Stimulated activated CD4-positive, alpha-beta T cell treated with anti-CD3 and anti-CD28 coated beads, Interleukin-1b, Interleukin-23, amount 100 ng/mL, for 4 hours (primary cell): ENCODE measurements at regions not wholly inside any gene's neighbourhood (a gene's known extent, or its start where the extent isn't known, plus 50 kb on each side); places are given as distances from the start of the nearest gene placed in this dataset.

Experiments
- DNase-seq, 2 donors: peaks; one replicate each; pipeline ENCODE4 v3.0.0-alpha.2; 2020; ENCODE audit warnings: low read depth in 2 of 2

DNA sequence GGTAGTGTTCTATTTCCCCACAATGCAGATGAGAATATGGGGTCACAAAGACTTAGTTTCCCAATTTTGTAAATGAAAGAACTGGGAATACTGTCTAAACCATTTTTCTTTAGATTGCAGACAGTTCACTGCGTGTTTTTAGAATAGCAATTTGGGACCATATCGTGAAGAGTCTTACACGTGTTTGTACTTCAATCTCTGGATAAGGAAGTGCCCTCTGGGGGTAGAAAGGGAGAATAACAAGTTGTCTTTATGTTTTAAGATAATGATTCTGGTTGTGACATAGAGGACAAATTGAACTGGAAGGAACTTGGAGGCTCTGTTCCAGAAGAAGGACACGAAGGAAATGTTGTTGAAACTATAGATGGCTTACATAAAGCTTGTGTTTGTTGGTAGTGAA lies 457.7 kb downstream of the CBLN2 start:
- no peak for DNase-seq

DNA sequence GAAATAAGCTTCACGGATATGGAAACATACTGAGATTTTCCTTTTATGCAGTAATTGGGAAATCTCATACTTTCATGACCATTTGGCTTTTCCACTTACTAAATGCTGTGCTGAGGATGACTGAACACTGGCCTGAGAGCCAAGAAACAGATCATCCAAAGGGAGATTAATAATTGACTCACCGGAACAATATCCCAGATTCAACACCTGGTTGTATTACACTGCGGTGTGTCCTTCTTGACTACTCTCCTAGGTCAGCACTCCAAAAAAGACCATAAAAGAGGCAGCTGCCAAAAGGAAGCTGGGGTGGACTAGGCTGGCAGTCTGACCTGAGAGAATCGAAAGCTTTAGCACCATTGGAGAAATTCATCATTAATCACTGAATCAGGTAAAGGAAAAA lies 469.1 kb downstream of the CBLN2 start:
- DNase-seq: no peak

DNA sequence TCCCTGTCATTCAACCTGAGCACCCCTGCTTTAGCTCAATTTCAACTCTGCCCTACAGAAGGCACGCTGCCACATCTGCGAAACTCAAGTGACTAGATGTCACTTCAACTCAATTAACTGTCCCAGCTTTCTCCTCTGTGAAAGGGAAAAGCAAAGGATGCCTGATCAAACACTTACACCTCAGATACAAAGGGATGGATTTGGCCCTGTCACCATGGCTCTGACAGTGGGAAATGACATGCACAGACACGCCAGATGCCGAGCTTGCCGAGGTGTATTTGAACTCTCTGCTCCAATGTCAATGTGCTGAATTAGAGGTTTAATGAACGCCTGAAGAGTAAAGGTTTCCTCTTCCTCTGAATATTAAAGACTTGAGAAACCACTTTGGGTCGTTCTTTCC lies 481.1 kb downstream of the CBLN2 start:
- no peak for DNase-seq

DNA sequence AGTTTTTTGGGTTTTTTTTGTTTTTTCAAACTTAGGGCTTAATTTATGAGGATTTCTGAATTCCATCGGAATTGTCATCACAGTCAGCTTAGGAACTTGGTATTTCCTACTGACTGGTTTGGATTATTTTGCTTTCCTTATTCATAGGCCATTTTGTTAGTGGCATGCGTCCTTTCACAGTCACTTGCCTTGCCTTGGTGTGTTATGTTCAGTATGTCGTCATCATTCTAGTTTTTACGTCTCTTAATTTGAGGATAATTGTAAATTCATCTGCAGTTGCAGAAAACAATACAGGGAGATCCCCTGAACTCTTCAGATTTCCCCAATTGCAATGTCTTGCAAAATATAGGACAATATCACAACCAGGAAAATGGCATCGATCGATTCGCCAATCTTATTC lies 485.3 kb downstream of the CBLN2 start:
- no peak for DNase-seq

DNA sequence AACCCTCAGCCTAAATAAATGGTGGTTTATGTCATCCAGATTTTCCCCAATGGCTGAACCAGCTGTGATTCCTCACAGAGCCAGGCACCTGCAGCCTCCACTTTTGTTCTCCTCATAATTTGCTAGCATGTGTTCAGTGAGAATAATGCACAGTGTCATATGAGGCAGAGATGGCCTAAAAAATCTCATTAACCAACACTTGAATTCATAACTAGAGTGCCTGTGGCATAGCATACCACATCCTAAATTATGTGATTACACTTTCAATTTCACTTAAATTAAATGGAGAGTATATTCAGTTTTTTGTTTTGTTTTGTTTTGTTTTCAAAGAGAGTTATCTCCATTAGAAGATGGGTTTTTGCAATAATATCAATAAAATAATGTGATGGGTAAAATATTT lies 488.0 kb downstream of the CBLN2 start:
- DNase-seq: no peak

DNA sequence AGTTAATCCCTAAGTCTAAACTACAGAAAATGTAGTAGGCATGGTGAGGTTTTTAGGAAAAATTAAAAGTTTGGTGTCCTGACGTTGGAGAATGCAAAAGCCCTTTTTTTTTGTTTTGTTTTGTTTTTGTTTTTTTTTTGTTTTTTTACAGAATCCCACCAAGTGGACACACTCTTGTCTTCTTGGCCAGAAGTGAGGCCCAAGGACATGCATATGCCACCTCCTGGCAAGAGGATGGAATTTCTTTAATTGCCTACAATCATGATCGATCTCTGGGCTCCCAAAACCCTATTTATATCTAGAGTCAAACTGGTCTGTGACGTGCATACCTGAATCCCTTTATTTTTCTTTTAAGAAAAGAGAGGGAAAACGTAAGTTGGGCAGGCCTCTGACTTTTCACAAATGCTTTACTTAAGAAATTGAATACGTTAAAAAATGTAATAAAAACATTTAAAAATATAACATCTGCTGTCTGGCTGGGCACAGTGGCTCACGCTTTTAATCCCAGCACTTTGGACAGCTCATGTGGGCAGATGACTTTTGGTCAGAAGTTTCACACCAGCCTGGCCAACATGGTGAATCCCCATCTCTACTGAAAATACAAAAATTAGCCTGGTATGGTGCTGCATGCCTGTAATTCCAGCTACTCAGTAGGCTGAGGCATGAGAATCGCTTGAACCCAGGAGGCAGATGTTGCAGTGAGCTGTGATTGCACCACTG lies 502.7 kb downstream of the CBLN2 start:
- DNase-seq: no peak

DNA sequence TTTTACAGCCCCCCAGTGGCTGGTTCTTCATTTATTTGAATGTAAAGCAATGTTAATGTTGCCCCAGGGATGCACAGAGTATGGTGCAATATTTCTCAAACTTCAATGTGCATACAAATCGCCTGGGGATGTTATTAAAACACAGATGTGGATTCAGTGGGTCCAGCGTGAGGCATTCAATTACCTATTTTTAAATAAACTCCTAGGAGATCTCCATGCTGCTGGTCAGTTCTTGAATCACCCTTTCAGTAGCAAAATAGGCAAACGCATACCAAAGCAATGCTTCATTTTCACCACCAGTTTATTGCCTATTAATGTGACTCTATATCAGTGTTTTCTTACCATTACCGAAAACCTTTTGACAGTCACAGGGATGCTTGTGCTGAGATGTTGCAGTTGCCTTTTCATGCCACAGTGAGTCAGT lies 530.7 kb downstream of the CBLN2 start:
- DNase-seq: no peak

DNA sequence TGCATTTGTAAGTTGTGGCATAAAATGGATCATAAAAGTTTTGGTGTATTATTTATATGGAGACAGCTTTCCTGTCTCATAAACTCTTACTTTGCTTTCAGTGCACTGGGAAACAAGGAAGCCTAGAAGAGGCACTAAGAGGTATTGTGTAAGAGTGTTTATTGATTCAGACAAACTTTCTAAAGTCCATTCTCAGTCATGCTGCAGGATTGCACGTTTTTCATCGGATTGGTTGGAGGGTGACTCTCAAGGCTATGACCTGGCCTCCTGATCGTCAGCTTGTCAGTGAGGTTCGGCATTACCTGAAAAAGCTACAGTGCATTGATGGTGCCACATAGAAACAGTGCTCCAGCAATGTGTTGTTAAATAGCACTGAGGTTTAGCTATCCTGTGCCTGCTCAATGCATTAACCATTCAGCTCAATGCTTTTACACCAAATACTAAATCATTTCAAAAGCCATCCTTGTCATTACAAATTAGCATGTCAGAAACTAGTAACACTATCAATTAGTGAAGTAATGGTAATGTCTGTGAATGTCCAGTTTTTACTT lies 545.5 kb downstream of the CBLN2 start:
- DNase-seq: no peak

DNA sequence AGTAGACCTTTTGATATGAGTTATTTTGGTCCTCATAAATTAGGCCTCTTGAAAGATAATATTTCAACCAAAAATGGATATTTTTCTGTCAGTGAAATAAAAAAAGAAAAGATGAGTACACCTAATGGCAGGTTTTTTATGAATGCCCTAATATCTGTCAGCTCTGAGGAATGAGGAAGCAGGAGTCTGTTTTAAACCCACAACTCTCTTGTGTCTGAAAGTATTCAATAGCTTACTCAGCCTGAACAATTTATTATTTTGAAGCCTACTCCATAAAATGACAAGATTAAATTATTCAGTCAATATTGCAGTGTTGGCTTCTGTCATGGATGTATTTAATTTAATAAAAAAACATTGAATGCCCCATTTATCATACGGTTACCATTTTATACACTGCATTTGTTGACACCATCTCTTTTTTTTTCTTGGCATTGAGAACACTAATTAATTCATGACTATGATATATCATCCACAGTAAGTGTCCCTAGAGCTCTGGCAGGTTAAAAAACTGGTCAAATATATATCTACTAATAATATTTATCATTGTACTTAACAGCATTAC lies 548.2 kb downstream of the CBLN2 start:
- DNase-seq: no peak

DNA sequence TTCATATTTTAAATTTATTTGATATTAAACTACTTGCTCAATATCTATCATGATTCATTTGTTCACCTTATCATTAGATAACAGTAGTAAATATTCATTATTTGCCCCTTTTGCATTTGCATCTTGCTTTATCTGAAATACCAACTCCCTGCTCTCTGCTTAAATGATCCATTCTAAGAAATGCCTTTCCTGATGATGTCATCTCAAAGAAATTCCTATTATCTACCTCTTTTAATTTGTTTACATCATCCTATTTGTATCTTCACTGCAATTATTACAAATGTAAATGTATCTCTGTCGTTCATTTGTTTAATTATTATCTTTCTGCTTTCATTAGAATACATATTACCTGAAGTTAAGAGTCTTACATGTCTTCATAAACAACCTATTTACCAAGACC lies 549.9 kb downstream of the CBLN2 start:
- no peak for DNase-seq

DNA sequence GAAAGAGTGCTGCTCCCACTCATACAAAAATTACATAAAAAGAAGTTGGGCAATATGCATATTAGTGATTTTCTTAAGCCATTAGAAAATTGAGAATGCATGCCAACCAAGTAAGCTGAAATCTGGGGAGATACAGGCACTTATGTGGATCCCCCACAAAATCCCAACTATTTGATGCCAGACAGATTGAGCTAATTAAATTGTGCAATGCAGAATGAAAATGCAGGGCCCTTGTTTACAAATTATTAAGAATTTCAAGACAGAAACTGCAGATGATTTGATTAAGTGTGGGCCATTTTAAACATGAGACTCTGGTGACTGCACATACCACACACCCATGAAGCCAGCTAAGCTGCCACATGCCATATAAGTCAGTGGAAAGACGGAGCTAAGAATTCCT lies 554.5 kb downstream of the CBLN2 start:
- no peak for DNase-seq

DNA sequence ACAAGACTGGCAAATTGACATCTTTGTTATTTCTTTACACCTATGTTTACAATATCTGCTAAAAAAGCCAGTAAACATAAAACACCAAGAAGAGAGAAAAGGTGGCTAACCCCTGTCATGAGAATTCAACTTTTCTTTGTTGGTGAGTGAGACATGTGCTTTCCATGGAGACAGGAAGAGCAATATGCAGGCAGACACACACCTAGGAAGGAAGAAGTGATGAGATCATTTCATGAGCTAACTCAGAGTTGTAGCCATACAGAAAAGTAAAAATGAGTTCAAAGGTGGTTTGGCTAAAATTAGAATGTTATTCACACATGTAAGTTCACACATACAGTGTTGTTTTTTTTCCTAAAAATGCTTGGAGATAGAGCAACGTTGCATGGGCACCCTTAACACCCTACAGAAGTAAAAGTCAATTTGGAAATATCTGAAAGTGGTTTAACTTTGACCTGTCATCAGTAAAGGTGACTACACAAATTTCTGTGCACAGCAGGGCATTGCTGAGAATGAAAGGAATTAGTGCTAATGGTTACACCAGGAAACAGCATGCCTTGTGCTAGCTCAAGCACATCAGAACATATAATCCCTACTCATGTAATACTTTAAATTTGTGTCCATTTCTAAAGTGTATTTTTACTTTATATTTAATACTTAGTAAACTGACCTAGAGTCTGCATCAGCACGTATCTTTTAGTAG lies 557.6 kb downstream of the CBLN2 start:
- DNase-seq: no peak

DNA sequence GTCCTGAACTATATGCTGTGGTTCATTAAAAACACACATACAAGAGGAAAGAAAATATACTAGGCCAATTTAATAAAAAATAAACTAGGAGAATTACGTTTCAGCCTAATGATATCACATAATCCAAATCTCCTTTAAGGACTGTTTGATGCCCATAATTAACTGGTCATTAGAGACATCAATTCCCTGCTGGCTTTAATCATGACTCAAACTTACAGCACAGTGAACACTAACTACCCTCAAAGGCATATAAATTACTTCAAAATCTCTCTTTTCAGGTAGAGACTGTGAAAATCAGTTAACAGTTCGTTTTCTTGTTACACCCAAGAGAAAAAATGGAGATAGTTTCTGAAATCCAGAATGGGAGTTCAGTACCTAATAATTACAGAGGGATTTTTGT lies 567.4 kb downstream of the CBLN2 start:
- no peak for DNase-seq

DNA sequence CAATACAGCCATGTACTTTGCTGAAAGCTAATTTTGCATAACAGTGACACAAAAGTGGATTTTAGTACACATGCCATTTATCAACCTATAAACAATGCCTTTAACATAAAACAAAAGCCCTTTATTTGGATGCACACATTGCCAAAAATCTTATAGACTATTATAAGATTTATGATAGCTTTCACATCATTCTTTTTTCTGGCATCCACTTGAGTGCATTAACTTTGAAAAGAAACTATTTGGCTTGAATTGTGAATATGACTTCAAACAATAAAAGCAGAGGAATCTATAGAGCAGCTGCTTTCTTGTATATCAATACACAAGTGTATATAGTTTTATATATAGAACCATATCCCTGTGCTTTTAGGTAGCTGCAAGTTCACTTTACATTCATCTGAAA lies 577.4 kb downstream of the CBLN2 start:
- no peak for DNase-seq

DNA sequence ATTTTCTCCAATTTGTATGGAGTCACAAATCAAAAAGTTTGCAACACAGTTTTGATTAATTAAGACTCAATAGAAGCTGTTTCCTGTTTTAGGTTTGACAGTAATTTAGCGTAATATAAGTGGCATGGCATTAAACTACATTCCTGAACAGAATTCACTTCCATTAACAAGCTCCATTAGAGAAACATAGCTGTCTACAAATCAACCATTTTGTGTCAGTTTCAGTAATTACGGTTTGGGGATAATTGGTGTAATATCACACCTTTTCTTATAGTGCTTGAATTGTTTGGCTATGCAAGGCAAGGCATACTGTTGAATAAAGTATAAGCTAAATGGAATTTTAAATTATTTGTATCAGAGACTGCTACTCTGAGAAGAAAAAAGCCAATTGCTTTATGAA lies 585.5 kb downstream of the CBLN2 start:
- DNase-seq: no peak

DNA sequence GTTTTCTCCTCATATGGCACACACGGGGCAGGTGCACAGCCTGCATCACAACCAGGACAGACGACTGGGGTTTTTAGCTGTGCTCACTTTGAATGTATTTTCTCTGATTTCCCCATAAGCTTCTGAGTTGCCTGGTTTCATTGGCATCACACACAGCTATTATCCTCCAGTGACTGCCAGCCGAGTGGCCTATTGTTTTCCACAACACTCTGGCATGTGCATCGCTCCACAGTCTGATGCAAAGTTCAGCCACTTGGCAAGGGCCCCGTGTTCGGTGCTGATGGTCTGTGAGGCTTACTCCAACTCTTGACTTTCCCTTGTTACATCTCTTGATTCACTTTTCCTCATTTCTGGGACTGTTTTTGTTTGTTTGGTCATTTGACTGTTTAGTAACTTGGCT lies 593.1 kb downstream of the CBLN2 start:
- DNase-seq: no peak

DNA sequence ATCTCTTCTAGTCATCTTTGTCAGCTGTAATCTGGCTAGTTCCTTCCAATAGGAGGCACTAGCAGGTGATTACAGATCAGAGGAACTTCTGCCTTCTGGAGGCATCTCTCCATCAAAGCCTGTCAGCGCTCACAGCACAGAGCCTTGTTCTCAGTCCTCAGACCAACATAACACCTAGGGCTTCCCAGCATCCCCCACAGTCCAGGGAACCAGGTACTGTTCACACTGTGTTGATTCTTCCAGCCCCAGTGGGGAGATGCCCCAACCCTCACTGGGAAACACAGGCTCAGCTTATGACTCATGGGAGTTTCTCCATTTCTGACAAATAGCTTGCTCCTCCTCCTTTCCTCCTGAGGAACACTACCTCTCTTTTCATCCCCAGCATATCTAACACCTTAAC lies 601.7 kb downstream of the CBLN2 start:
- DNase-seq: no peak

DNA sequence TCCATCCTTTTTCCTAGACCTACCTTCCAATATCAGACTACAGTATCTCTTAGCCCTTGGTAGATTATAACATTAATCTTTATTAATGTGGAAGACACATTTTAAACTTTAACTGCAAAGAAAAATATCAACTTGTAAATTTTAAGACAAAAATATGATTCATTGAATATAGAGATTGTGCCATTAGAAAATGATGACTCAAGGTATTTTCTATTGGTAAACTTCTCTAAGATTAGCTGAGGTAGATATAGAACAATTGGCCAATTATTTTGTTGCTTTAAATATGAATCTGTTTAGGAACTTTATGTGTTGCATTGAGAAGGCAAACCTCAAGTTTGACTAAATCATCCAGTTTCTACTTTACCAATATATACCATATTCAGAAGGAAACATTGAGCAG lies 604.7 kb downstream of the CBLN2 start:
- DNase-seq: no peak

DNA sequence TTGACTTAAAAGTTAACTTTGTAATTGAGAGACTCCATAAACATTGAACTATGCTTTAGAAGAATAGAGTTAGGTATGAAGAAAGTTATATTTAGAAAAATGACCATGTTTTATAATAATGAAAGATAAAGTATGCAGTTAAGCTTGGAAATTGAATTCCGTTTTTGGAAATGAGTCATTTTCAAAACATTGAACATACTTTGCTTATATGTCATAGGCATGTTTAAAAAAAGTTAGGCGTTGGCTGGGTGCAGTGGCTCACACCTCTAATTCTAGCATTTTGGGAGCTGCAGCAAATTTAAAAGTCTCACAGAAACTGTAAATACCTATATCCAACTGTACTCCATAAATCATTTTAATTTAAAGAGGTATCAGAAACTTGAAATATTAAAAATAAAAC lies 607.4 kb downstream of the CBLN2 start:
- DNase-seq: no peak

DNA sequence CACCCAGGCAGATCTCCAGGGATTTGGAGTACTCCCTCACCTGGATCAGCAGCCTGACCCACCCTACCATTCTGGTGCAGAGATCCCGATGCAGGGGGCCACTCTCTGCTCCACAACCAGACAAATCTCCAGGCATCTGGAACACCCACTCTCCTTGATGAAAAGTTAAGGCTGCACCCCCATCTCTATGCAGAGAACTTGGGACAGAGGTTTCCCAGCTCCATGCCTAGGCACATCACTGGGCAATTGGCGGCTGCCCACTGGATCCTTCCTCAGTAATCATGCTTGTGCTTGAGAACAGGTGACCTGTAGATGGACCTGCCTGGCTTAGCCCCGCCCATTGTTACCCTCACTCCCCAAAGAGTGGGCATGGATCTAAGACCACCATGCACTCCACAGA lies 624.9 kb downstream of the CBLN2 start:
- no peak for DNase-seq

DNA sequence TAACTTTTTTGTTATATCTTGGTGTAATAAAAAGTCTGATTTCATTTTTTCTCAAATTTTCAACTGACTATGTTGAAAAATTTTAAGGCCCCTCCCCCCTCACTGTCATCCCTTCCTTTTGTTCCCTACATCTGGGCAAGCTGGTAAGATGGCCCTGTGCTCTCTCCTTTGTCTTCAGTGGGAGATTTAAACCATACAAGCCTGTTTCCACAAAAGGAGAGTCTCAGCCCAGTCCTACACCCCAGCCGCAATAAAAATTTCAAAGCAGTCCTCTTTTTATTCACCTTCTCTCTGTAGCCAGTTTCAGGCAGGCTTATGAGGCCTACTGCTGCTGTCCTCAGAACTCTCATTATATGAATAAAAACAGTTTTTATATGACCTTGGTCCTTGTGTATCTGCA lies 630.5 kb downstream of the CBLN2 start:
- DNase-seq: no peak

DNA sequence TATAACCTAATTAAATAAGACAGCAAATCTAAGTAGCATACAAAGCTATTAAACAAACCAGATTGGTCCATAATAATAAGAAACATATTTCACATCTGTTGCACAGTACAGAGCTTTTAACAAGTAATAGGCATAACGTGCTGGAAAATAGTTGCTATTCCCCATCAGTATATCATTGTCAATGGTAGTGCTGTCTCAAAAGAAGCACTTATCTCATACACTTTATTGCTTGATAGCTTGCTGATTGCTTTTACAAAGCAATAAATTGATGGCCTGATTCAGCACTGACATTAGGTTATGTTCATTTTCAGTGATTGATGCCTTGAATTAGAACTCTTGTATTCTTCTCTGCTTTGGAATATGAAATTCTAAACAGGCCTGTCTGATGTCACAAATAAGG lies 641.7 kb downstream of the CBLN2 start:
- no peak for DNase-seq
